Natural killer cell (primary cell): ENCODE measurements at regions not wholly inside any gene's neighbourhood (a gene's known extent, or its start where the extent isn't known, plus 50 kb on each side); places are given as distances from the start of the nearest gene placed in this dataset.
A peak's percentile ranks its signal among the peaks of the same experiment; 100 is the strongest.

Source experiments
- ATAC-seq, 3 donors: fragments of 150-1000 bp in 2 of 3; fragments of 200-7000 bp in 1 of 3; cut with Tn5 transposase; 1 replicate in 1 of 3; 2 replicates in 2 of 3; pipeline ENCODE4 v1.10.0; 2021; ENCODE audit warnings: mild to moderate bottlenecking in 2 of 3, moderate library complexity in 2 of 3
- DNase-seq, 2 donors: peaks; one replicate each; pipeline versions ENCODE4 v3.0.0 to v3.0.0-alpha.2; 2013 to 2021; ENCODE audit warnings: mixed read lengths in 1 of 2
- H3K27ac ChIP-seq: one replicate; pipeline ENCODE4 v1.5.1; 2013; ENCODE audit warnings: mild to moderate bottlenecking, low read length
- H3K27me3 ChIP-seq: one replicate; pipeline ENCODE4 v1.6.1; 2013; ENCODE audit warnings: low read length; ENCODE audit not compliant: control insufficient read depth, insufficient read depth
- H3K36me3 ChIP-seq: one replicate; pipeline ENCODE4 v1.6.1; 2013; ENCODE audit warnings: low read length; ENCODE audit not compliant: control insufficient read depth, insufficient read depth
- H3K4me1 ChIP-seq: one replicate; pipeline ENCODE4 v1.6.1; 2013; ENCODE audit warnings: low read length; ENCODE audit not compliant: control insufficient read depth, insufficient read depth
- H3K4me3 ChIP-seq: one replicate; pipeline ENCODE4 v1.5.1; 2013; ENCODE audit warnings: low read length
- H3K9me3 ChIP-seq: one replicate; pipeline ENCODE4 v1.6.1; 2013; ENCODE audit warnings: low read length; ENCODE audit not compliant: control insufficient read depth, insufficient read depth
- H3K27ac Mint-ChIP-seq, 2 donors: one replicate each; pipeline ENCODE4 v1.8.0; 2022; ENCODE audit warnings: mild to moderate bottlenecking in 2 of 2, mixed read lengths in 2 of 2, moderate library complexity in 1 of 2
- H3K27me3 Mint-ChIP-seq, 2 donors: one replicate each; pipeline ENCODE4 v1.8.0; 2022; ENCODE audit warnings: low read depth in 2 of 2, mixed read lengths in 2 of 2
- H3K36me3 Mint-ChIP-seq: one replicate; pipeline ENCODE4 v1.8.0; 2022; ENCODE audit warnings: mixed read lengths
- H3K4me1 Mint-ChIP-seq, 2 donors: one replicate each; pipeline ENCODE4 v1.8.0; 2022; ENCODE audit warnings: mixed read lengths in 2 of 2
- H3K4me3 Mint-ChIP-seq: one replicate; pipeline ENCODE4 v1.8.0; 2022; ENCODE audit warnings: mild to moderate bottlenecking, moderate library complexity, mixed read lengths
- H3K9me3 Mint-ChIP-seq, 2 donors: one replicate each; pipeline ENCODE4 v1.8.0; 2022; ENCODE audit warnings: mixed read lengths in 2 of 2
- CTCF ChIP-seq: fragments of 200-600 bp; IDR thresholded peaks from one replicate; pipeline ENCODE4 v1.8.0; 2022; ENCODE audit warnings: antibody characterized with exemption
- WGBS: methylation state at CpG from one replicate; pipeline ENCODE4 v1.1.7; 2013; ENCODE audit warnings: missing lambda C conversion rate; ENCODE audit not compliant: insufficient coverage; 5-methylcytosine and 5-hydroxymethylcytosine counted together
- intact Hi-C: fragments of 100-400 bp; cut with micrococcal nuclease; formaldehyde crosslinking; loops from one replicate; pipeline ENCODE4 v1.14.2; 2022

DNA sequence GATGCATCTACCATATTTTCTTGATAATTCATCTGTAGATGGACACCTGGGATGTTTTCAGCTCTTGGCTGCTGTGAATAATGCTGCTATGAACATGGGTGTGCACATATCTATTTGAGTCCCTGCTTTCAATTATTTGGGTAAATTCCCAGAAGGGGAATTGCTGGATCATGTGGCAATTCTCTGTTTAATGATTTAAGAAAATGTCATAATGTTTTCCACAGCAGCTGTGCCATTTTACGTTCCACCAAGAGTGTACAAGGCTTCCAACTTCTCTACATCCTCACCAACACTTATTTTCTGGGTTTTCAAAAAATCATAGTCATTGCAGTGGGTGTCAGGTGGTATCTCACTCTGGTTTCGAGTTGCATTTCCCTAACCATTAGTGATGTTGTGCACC is 64.4 kb downstream of the NSMCE3 start:
- no peak for ATAC-seq
- 83% methylated on average over 1 of the region's 2 CpGs for WGBS
- Mint-ChIP-seq H3K27ac (no peak overlapping the region), H3K4me1 (peaks cover 0 to 3% of the 10 kb centered on the region in 2 donors), H3K27me3 (peaks cover 12 to 29% of the 10 kb centered on the region in 2 donors), H3K36me3 (no peaks in the 10 kb centered on the region), H3K4me3 (no peak overlapping the region), H3K9me3 (no peaks in the 10 kb centered on the region)
- no peak for TF ChIP-seq CTCF
- Histone ChIP-seq H3K36me3 (no peaks in the 10 kb centered on the region), H3K4me3 (no peak overlapping the region), H3K27ac (no peak overlapping the region), H3K27me3 (no peaks in the 10 kb centered on the region), H3K4me1 (no peaks in the 10 kb centered on the region), H3K9me3 (no peaks in the 10 kb centered on the region)
- intact Hi-C loops: no loop called here
- DNase-seq: no peak

DNA sequence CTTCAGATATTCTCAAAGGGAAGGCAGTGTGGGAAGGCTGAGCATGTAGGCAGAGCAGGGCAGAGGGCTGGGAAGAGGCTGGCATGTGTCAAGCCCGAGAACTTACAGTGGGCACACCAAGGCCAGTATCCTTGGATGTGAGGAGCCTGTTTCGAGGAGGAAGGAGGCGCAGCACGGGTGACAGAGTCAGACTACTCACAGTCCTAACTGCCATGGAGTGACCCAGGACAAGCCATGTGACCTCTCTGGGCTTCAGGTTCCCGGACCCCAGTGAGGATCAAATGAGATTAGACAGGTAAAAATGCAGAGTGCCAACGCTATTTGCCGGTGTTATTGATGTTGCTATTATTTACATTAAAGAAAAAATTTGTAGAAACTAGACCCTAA is 65.3 kb downstream of the NSMCE3 start:
- 85% methylated on average over 5 of the region's 7 CpGs for WGBS
- Histone ChIP-seq H3K4me3 (no peak overlapping the region), H3K36me3 (no peaks in the 10 kb centered on the region), H3K9me3 (no peaks in the 10 kb centered on the region), H3K4me1 (no peaks in the 10 kb centered on the region), H3K27ac (no peak overlapping the region), H3K27me3 (no peaks in the 10 kb centered on the region)
- Mint-ChIP-seq H3K36me3 (no peaks in the 10 kb centered on the region), H3K27ac (no peak overlapping the region), H3K4me3 (no peak overlapping the region), H3K4me1 (peaks cover 0 to 3% of the 10 kb centered on the region in 2 donors), H3K9me3 (no peaks in the 10 kb centered on the region), H3K27me3 (peaks cover 12 to 29% of the 10 kb centered on the region in 2 donors)
- TF ChIP-seq CTCF: no peak
- DNase-seq: no peak
- intact Hi-C loops: no loop called here
- ATAC-seq: peak in 1 of 3 donors; percentile 27

DNA sequence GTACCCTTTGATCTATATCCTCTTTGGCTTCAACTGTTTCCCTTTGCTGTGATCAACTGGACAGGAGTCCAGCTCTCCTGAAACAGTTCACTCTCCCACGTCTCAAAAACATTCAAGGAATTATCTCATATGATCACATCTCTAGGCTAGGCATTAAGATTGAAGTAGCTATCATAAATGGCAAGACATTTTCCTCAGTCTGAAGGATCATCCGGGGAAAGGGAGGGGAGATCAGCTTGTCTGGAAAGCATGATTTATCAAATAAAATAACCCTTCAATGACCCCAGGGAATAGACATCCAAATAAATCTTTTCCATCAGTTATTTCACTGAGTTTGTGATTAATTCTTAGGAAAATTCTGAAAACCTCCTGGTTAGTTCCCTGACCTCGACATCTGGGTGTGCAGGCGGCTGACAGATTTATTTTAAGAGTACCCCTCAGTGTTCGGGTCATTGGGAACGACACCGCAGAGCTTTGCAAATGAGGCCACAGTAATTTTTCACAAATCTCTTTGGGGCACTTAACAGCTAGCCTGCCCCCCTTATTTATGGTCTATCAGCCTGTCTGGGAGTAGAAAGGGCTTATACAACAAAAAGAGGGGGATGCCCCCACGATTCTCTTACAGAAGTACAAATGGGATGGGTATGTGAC is 65.8 kb downstream of the NSMCE3 start:
- no peak overlapping the region for H3K27ac ChIP-seq
- H3K27me3 Mint-ChIP-seq: peaks cover 12 to 29% of the 10 kb centered on the region in 2 donors
- no peak overlapping the region for H3K27ac Mint-ChIP-seq
- no peaks in the 10 kb centered on the region for H3K36me3 ChIP-seq
- H3K4me3 Mint-ChIP-seq: no peak overlapping the region
- H3K36me3 Mint-ChIP-seq: no peaks in the 10 kb centered on the region
- DNase-seq (no peak), ATAC-seq (no peak)
- intact Hi-C loops: no loop called here
- no peaks in the 10 kb centered on the region for H3K4me1 ChIP-seq
- no peaks in the 10 kb centered on the region for H3K27me3 ChIP-seq
- H3K4me3 ChIP-seq: no peak overlapping the region
- H3K9me3 ChIP-seq: no peaks in the 10 kb centered on the region
- TF ChIP-seq CTCF: no peak
- WGBS: 82% methylated on average over 7 of the region's 8 CpGs
- peaks cover 0 to 3% of the 10 kb centered on the region in 2 donors for H3K4me1 Mint-ChIP-seq
- H3K9me3 Mint-ChIP-seq: no peaks in the 10 kb centered on the region

DNA sequence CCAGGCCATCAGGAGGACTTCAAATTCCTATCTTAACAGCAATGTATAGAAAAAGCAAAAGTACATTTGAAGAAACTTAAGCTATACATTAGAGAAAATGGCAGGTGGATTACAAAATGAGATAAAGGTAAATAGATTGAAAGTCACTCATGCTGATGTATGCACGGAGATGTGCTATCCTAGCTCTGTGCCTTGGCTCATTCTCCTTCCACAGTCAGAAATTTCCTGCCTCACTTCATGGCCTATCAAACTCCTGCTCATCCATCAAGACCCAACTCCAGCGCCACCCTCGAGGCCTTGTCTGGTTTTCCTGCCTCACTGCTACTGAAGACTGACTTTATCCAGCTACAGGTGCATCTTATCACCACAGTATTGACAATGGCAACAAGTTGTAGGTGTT is 72.9 kb downstream of the NSMCE3 start:
- DNase-seq: no peak

More for the DNA sequence above, 72.9 kb downstream of the NSMCE3 start:
- H3K27ac ChIP-seq: no peak overlapping the region
- no peaks in the 10 kb centered on the region for H3K9me3 ChIP-seq
- Mint-ChIP-seq H3K36me3 (no peaks in the 10 kb centered on the region), H3K27me3 (peaks cover 13 to 25% of the 10 kb centered on the region in 2 donors), H3K9me3 (no peaks in the 10 kb centered on the region), H3K4me3 (no peak overlapping the region), H3K27ac (no peak overlapping the region), H3K4me1 (no peaks in the 10 kb centered on the region)
- H3K27me3 ChIP-seq: no peaks in the 10 kb centered on the region
- intact Hi-C loops: no loop called here
- ATAC-seq: no peak
- H3K4me1 ChIP-seq: no peaks in the 10 kb centered on the region
- H3K4me3 ChIP-seq: no peak overlapping the region
- H3K36me3 ChIP-seq: no peaks in the 10 kb centered on the region
- TF ChIP-seq CTCF: no peak
- WGBS: 97% methylated on average over 3 of the region's 3 CpGs
